Sigmoid colon (tissue), 6 donors: ENCODE measurements at regions not wholly inside any gene's neighbourhood (a gene's known extent, or its start where the extent isn't known, plus 50 kb on each side); places are given as distances from the start of the nearest gene placed in this dataset.

Experiments used
- DNase-seq: peaks from one replicate; pipeline ENCODE4 v3.0.0-alpha.2; 2019
- H3K27ac ChIP-seq, 4 donors: fragments of 200-600 bp; sonication (generic); one replicate each; pipeline ENCODE4 v1.5.1; 2016 to 2019; ENCODE audit warnings: mild to moderate bottlenecking in 1 of 4
- H3K27me3 ChIP-seq, 3 donors: fragments of 200-600 bp; sonication (generic); one replicate each; pipeline ENCODE4 v1.5.1; 2019; ENCODE audit warnings: mild to moderate bottlenecking in 1 of 3
- H3K36me3 ChIP-seq, 4 donors: fragments of 200-600 bp; sonication (generic); one replicate each; pipeline ENCODE4 v1.5.1; 2016 to 2019
- H3K4me1 ChIP-seq, 4 donors: fragments of 200-600 bp; sonication (generic); one replicate each; pipeline ENCODE4 v1.5.1; 2017 to 2019
- H3K4me3 ChIP-seq, 4 donors: fragments of 200-600 bp; sonication (generic); one replicate each; pipeline ENCODE4 v1.5.1; 2017 to 2019; ENCODE audit warnings: mild to moderate bottlenecking in 2 of 4, moderate library complexity in 1 of 4
- H3K9me3 ChIP-seq, 4 donors: fragments of 200-600 bp in 3 of 4; sonication (generic) in 3 of 4; one replicate each; pipeline versions ENCODE4 v1.5.1 to v1.6.1; 2013 to 2019
- CTCF ChIP-seq, 4 experiments: fragments of 450-650 bp in 3 of 4; fragments of 200-600 bp in 1 of 4; IDR thresholded peaks; one replicate each; pipeline ENCODE4 v1.5.1; 2016 to 2019; ENCODE audit warnings: antibody characterized with exemption in 4 of 4, mild to moderate bottlenecking in 3 of 4, moderate library complexity in 2 of 4
- EP300 ChIP-seq, 4 donors: sonication (generic); formaldehyde crosslinking; IDR thresholded peaks; one replicate each; pipeline ENCODE4 v1.6.1; 2017; ENCODE audit warnings: antibody characterized with exemption in 4 of 4
- POLR2A ChIP-seq, 2 donors: fragments of 450-650 bp; IDR thresholded peaks; one replicate each; pipeline ENCODE4 v1.6.1; 2016; ENCODE audit warnings: antibody characterized with exemption in 2 of 2, mild to moderate bottlenecking in 2 of 2, moderate library complexity in 2 of 2
- POLR2AphosphoS5 ChIP-seq, 4 donors: sonication (generic); formaldehyde crosslinking; IDR thresholded peaks; one replicate each; pipeline ENCODE4 v1.6.1; 2017; ENCODE audit warnings: antibody characterized with exemption in 4 of 4
- WGBS, 2 donors: extraction: QIAGEN DNeasy Blood & Tissue Kit; methylation state at CpG; one replicate each; pipeline ENCODE4 v1.1.7; 2013; 5-methylcytosine and 5-hydroxymethylcytosine counted together
- intact Hi-C: fragments of 100-400 bp; cut with DNase I; formaldehyde crosslinking; loops from one replicate; pipeline ENCODE4 v1.15.1; 2023
- donor health status: healthy with polysubstance abuse.
- donor health status: healthy.

DNA sequence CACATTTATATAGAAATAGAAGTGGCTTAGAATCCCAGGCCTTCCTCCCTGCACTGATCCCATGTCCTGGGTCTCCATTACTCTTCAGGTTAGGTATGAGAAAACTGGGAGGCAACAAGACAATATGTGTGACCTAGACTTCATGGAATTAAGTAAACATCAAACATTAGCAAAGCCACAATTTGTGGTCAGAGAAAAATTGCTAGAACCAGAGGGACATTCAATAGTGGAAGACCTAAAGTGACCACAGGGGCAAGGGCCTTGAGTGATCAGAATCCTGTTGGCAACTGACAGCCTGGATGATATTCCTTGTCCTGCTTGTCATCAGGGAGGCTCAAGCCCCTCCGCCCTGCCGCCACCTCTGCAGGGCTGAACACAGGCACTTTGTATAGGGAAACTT, 322.8 kb upstream of the CTNNB1 start:
- Histone ChIP-seq H3K4me3 (no peak overlapping the region), H3K9me3 (no peaks in the 10 kb centered on the region), H3K27ac (peak overlapping the region in 2 of 4 donors; percentile 70 to 82), H3K4me1 (peaks cover 0 to 38% (median 29%) of the 10 kb centered on the region in 4 donors), H3K27me3 (no peaks in the 10 kb centered on the region), H3K36me3 (no peaks in the 10 kb centered on the region)
- intact Hi-C loops: no loop called here
- DNase-seq: no peak
- 98% methylated on average over 2 of the region's 2 CpGs for WGBS, 2 donors
- TF ChIP-seq POLR2AphosphoS5 (IDR thresholded peaks at IDR 0.05): no peak
- TF ChIP-seq CTCF (IDR thresholded peaks at IDR 0.05): no peak
- no peak for TF ChIP-seq POLR2A (IDR thresholded peaks at IDR 0.05)
- TF ChIP-seq EP300 (IDR thresholded peaks at IDR 0.05): no peak

GRCh38 chr3:40877631-40878463, 321.5 kb upstream of the CTNNB1 start:
- TF ChIP-seq EP300 (IDR thresholded peaks at IDR 0.05) (no peak), POLR2AphosphoS5 (IDR thresholded peaks at IDR 0.05) (peak in 3 of 4 donors; percentile 26 to 64 (median 38))
- intact Hi-C loops: no loop called here
- no peaks in the 10 kb centered on the region for H3K36me3 ChIP-seq
- DNase-seq: peak; percentile 82
- 55 to 66% methylated on average over 11 of the region's 11 CpGs for WGBS, 2 donors
- H3K4me1 ChIP-seq: peaks cover 0 to 38% (median 29%) of the 10 kb centered on the region in 4 donors
- H3K9me3 ChIP-seq: no peaks in the 10 kb centered on the region
- peak overlapping the region; percentile 63 to 82 (median 72) for H3K27ac ChIP-seq
- H3K4me3 ChIP-seq: no peak overlapping the region
- H3K27me3 ChIP-seq: no peaks in the 10 kb centered on the region

DNA sequence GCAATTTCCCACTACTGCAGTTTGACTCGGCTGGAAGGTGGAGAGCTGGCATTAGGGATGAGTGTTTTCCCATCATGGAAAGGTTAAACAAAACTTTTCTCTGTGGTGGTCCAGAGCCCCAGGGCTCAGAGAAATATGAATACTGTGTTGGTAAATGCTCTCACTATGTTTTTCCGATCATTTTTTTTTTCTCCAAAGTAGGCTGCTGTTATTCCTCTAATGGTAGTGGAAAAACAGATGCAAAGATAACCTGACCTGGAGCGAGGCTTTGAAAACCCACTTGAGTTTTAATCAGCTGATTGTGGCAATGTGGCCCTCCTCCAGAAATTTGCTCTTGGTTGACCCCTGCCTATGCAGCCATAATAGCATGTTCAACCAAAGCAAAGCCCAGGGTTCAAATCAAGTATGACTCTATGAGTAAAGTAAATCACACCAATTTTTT, 320.8 kb upstream of the CTNNB1 start:
- Histone ChIP-seq H3K4me3 (no peak overlapping the region), H3K9me3 (no peaks in the 10 kb centered on the region), H3K27ac (peak overlapping the region; percentile 63 to 82 (median 72)), H3K27me3 (no peaks in the 10 kb centered on the region), H3K36me3 (no peaks in the 10 kb centered on the region), H3K4me1 (peaks cover 0 to 38% (median 29%) of the 10 kb centered on the region in 4 donors)
- TF ChIP-seq POLR2AphosphoS5 (IDR thresholded peaks at IDR 0.05): no peak
- no peak for TF ChIP-seq EP300 (IDR thresholded peaks at IDR 0.05)
- TF ChIP-seq CTCF (IDR thresholded peaks at IDR 0.05): no peak
- TF ChIP-seq POLR2A (IDR thresholded peaks at IDR 0.05): no peak
- intact Hi-C loops: no loop called here
- DNase-seq: no peak
- 78 to 85% methylated on average over 3 of the region's 3 CpGs for WGBS, 2 donors

- no peak for TF ChIP-seq CTCF (IDR thresholded peaks at IDR 0.05)
- no peak for TF ChIP-seq EP300 (IDR thresholded peaks at IDR 0.05)
- TF ChIP-seq POLR2A (IDR thresholded peaks at IDR 0.05): no peak
- TF ChIP-seq POLR2AphosphoS5 (IDR thresholded peaks at IDR 0.05): no peak
- intact Hi-C loops: no loop called here
- Histone ChIP-seq H3K4me3 (no peak overlapping the region), H3K4me1 (peaks cover 0 to 14% (median 2%) of the 10 kb centered on the region in 4 donors), H3K27me3 (no peaks in the 10 kb centered on the region), H3K27ac (no peak overlapping the region), H3K36me3 (no peaks in the 10 kb centered on the region), H3K9me3 (no peaks in the 10 kb centered on the region)
- DNase-seq: no peak
- 96 to 97% methylated on average over 5 of the region's 5 CpGs for WGBS, 2 donors
Measured at GRCh38 chr3:40885430-40885829, 313.9 kb upstream of the CTNNB1 start.

- Histone ChIP-seq H3K27me3 (no peaks in the 10 kb centered on the region), H3K27ac (peak overlapping the region in 1 of 4 donors; percentile 32), H3K4me1 (peaks cover 0 to 14% (median 2%) of the 10 kb centered on the region in 4 donors), H3K4me3 (no peak overlapping the region), H3K36me3 (no peaks in the 10 kb centered on the region), H3K9me3 (no peaks in the 10 kb centered on the region)
- no peak for DNase-seq
- 81 to 86% methylated on average over 8 of the region's 8 CpGs for WGBS, 2 donors
- intact Hi-C loops: no loop called here
- TF ChIP-seq POLR2A (IDR thresholded peaks at IDR 0.05): no peak
- TF ChIP-seq POLR2AphosphoS5 (IDR thresholded peaks at IDR 0.05): no peak
- TF ChIP-seq EP300 (IDR thresholded peaks at IDR 0.05): no peak
- TF ChIP-seq CTCF (IDR thresholded peaks at IDR 0.05): no peak
Measured at GRCh38 chr3:40886660-40887425, 312.5 kb upstream of the CTNNB1 start.
